DOHH2 (cell line): ENCODE measurements at regions not wholly inside any gene's neighbourhood (a gene's known extent, or its start where the extent isn't known, plus 50 kb on each side); places are given as distances from the start of the nearest gene placed in this dataset.

Source experiments
- EZH2phosphoT487 ChIP-seq: fragments of 200-600 bp; sonication (generic); IDR thresholded peaks from 2 replicates; pipeline ENCODE4 v1.6.1; 2017; ENCODE audit warnings: borderline replicate concordance, mild to moderate bottlenecking, antibody characterized with exemption, low read length, moderate library complexity, mixed read lengths
- TF ChIP-seq, protein P1 (sequence below): fragments of 200-600 bp; sonication (generic); IDR thresholded peaks from one replicate; pipeline ENCODE4 v1.5.1; 2014; ENCODE audit warnings: antibody characterized with exemption, mild to moderate bottlenecking, low read depth, low read length; ENCODE audit not compliant: poor library complexity, severe bottlenecking

GRCh38 chr2:126302043-126302442, 353.9 kb upstream of the GYPC start:
- TF ChIP-seq, protein P1, sequence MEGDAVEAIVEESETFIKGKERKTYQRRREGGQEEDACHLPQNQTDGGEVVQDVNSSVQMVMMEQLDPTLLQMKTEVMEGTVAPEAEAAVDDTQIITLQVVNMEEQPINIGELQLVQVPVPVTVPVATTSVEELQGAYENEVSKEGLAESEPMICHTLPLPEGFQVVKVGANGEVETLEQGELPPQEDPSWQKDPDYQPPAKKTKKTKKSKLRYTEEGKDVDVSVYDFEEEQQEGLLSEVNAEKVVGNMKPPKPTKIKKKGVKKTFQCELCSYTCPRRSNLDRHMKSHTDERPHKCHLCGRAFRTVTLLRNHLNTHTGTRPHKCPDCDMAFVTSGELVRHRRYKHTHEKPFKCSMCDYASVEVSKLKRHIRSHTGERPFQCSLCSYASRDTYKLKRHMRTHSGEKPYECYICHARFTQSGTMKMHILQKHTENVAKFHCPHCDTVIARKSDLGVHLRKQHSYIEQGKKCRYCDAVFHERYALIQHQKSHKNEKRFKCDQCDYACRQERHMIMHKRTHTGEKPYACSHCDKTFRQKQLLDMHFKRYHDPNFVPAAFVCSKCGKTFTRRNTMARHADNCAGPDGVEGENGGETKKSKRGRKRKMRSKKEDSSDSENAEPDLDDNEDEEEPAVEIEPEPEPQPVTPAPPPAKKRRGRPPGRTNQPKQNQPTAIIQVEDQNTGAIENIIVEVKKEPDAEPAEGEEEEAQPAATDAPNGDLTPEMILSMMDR: no peak
- no peak for TF ChIP-seq EZH2phosphoT487
